CD14-positive monocyte (primary cell): ENCODE measurements at regions not wholly inside any gene's neighbourhood (a gene's known extent, or its start where the extent isn't known, plus 50 kb on each side); places are given as distances from the start of the nearest gene placed in this dataset.

Experiments used
- DNase-seq, 3 donors: peaks; one replicate each; pipeline ENCODE4 v3.0.0-alpha.2; 2011 to 2022
- H2AFZ ChIP-seq: 2 replicates; pipeline ENCODE4 v1.6.0; 2012; ENCODE audit warnings: mild to moderate bottlenecking, low read depth, low read length, inconsistent platforms; ENCODE audit not compliant: insufficient read depth, poor library complexity, severe bottlenecking
- H3K27ac ChIP-seq, 2 donors: 1 replicate in 1 of 2; 2 replicates in 1 of 2; pipeline ENCODE4 v1.5.1; 2012 to 2013; ENCODE audit warnings: low read length in 2 of 2, control low read depth in 1 of 2, inconsistent platforms in 1 of 2, low read depth in 1 of 2, mild to moderate bottlenecking in 1 of 2
- H3K27me3 ChIP-seq, 2 donors: one replicate each; pipeline versions ENCODE4 v1.6.0 to v1.6.1; 2011 to 2013; ENCODE audit warnings: low read length in 2 of 2; ENCODE audit not compliant: control insufficient read depth in 2 of 2, insufficient read depth in 2 of 2
- H3K36me3 ChIP-seq, 2 donors: replicated peaks in 1 of 2; 1 replicate in 1 of 2; 2 replicates in 1 of 2; pipeline versions ENCODE4 v1.5.1 to v1.6.1; 2012 to 2013; ENCODE audit warnings: low read length in 2 of 2, control low read depth in 1 of 2, inconsistent platforms in 1 of 2, mild to moderate bottlenecking in 1 of 2; ENCODE audit not compliant: insufficient read depth in 2 of 2, control insufficient read depth in 1 of 2
- H3K4me1 ChIP-seq, 2 donors: 1 replicate in 1 of 2; 2 replicates in 1 of 2; pipeline versions ENCODE4 v1.5.1 to v1.6.1; 2012 to 2013; ENCODE audit warnings: low read length in 2 of 2, control low read depth in 1 of 2, inconsistent platforms in 1 of 2, mild to moderate bottlenecking in 1 of 2, moderate library complexity in 1 of 2; ENCODE audit not compliant: insufficient read depth in 2 of 2, control insufficient read depth in 1 of 2
- H3K4me2 ChIP-seq: replicated peaks from 2 replicates; pipeline ENCODE3; 2012; ENCODE audit warnings: low read length, moderate library complexity, mild to moderate bottlenecking; ENCODE audit not compliant: poor library complexity, severe bottlenecking; ENCODE audit errors: extremely low read depth
- H3K4me3 ChIP-seq, 3 experiments: fragments of 200-600 bp in 1 of 3; sonication (generic) in 1 of 3; replicated peaks in 1 of 3; 1 replicate in 2 of 3; 2 replicates in 1 of 3; pipeline ENCODE4 v1.5.1; 2011 to 2013; ENCODE audit warnings: low read length in 3 of 3, mild to moderate bottlenecking in 3 of 3, control low read depth in 2 of 3, low read depth in 2 of 3, inconsistent platforms in 1 of 3, moderate library complexity in 1 of 3
- H3K79me2 ChIP-seq: 2 replicates; pipeline ENCODE4 v1.6.0; 2012; ENCODE audit warnings: mild to moderate bottlenecking, control low read depth, inconsistent platforms, low read length, moderate library complexity; ENCODE audit not compliant: insufficient read depth
- H3K9ac ChIP-seq: 2 replicates; pipeline ENCODE4 v1.6.0; 2017; ENCODE audit warnings: low read length, mild to moderate bottlenecking; ENCODE audit not compliant: insufficient read depth, poor library complexity, severe bottlenecking
- H3K9me3 ChIP-seq, 2 donors: replicated peaks in 1 of 2; 1 replicate in 1 of 2; 2 replicates in 1 of 2; pipeline versions ENCODE4 v1.5.1 to v1.6.1; 2012 to 2013; ENCODE audit warnings: low read length in 2 of 2, control low read depth in 1 of 2; ENCODE audit not compliant: control insufficient read depth in 1 of 2, insufficient read depth in 1 of 2
- H4K20me1 ChIP-seq: 2 replicates; pipeline ENCODE4 v1.6.0; 2012; ENCODE audit warnings: mild to moderate bottlenecking, low read length, control low read depth, moderate library complexity; ENCODE audit not compliant: insufficient read depth
- H3K27ac Mint-ChIP-seq, 7 donors: one replicate each; pipeline ENCODE4 v1.8.0; 2020; ENCODE audit warnings: mild to moderate bottlenecking in 7 of 7, mixed read lengths in 7 of 7, moderate library complexity in 6 of 7, inconsistent platforms in 2 of 7
- H3K27me3 Mint-ChIP-seq, 3 donors: one replicate each; pipeline ENCODE4 v1.8.0; 2021 to 2022; ENCODE audit warnings: low read depth in 3 of 3, mild to moderate bottlenecking in 3 of 3, mixed read lengths in 3 of 3, moderate library complexity in 3 of 3, inconsistent platforms in 1 of 3
- H3K36me3 Mint-ChIP-seq, 2 donors: one replicate each; pipeline ENCODE4 v1.8.0; 2020; ENCODE audit warnings: mixed read lengths in 2 of 2, inconsistent platforms in 1 of 2, mild to moderate bottlenecking in 1 of 2
- H3K4me1 Mint-ChIP-seq: one replicate; pipeline ENCODE4 v1.8.0; 2020; ENCODE audit warnings: mild to moderate bottlenecking, mixed read lengths
- H3K4me3 Mint-ChIP-seq, 2 donors: one replicate each; pipeline ENCODE4 v1.8.0; 2020; ENCODE audit warnings: mild to moderate bottlenecking in 2 of 2, mixed read lengths in 2 of 2, moderate library complexity in 1 of 2
- H3K9me3 Mint-ChIP-seq, 7 donors: one replicate each; pipeline ENCODE4 v1.8.0; 2020 to 2022; ENCODE audit warnings: mixed read lengths in 7 of 7, mild to moderate bottlenecking in 6 of 7, moderate library complexity in 6 of 7, inconsistent platforms in 2 of 7
- CTCF ChIP-seq: fragments of 200-600 bp; IDR thresholded peaks from one replicate; pipeline ENCODE4 v1.8.0; 2022; ENCODE audit warnings: antibody characterized with exemption, mild to moderate bottlenecking
- WGBS: methylation state at CpG from one replicate; pipeline ENCODE4 v1.1.5; 2013; ENCODE audit warnings: missing lambda C conversion rate; ENCODE audit not compliant: insufficient coverage; 5-methylcytosine and 5-hydroxymethylcytosine counted together
- intact Hi-C, 2 donors: fragments of 100-400 bp; cut with micrococcal nuclease; formaldehyde crosslinking; loops; one replicate each; pipeline versions ENCODE4 v1.15.0 to v1.15.1; 2023

GRCh38 chr2:200079356-200079755, 124.0 kb downstream of the MAIP1 start:
- no peak for DNase-seq
- no peaks in the 10 kb centered on the region for H3K36me3 ChIP-seq
- H3K27me3 ChIP-seq, result no peaks in the 10 kb centered on the region
- H3K4me3 ChIP-seq, result no peak overlapping the region
- H3K9ac ChIP-seq, result no peak overlapping the region
- H3K27ac ChIP-seq, result no peak overlapping the region
- H3K36me3 Mint-ChIP-seq, result no peaks in the 10 kb centered on the region
- H3K4me1 ChIP-seq, result no peaks in the 10 kb centered on the region
- H3K27ac Mint-ChIP-seq, result no peak overlapping the region
- no peaks in the 10 kb centered on the region for H3K9me3 ChIP-seq
- H4K20me1 ChIP-seq, result no peaks in the 10 kb centered on the region
- no peak overlapping the region for H3K4me3 Mint-ChIP-seq
- H3K27me3 Mint-ChIP-seq, result no peaks in the 10 kb centered on the region
- WGBS, result no CpG with 5 or more reads among the region's 2 CpGs
- no peak for TF ChIP-seq CTCF
- no peaks in the 10 kb centered on the region for H3K4me1 Mint-ChIP-seq
- no peak overlapping the region for H3K4me2 ChIP-seq
- H2AFZ ChIP-seq, result no peak overlapping the region
- intact Hi-C loops, result no loop called here
- peaks cover 0 to 6% (median 0%) of the 10 kb centered on the region in 7 donors for H3K9me3 Mint-ChIP-seq
- no peaks in the 10 kb centered on the region for H3K79me2 ChIP-seq

- H3K9ac ChIP-seq, result no peak overlapping the region
- Mint-ChIP-seq H3K27me3 (peaks cover 0 to 5% (median 0%) of the 10 kb centered on the region in 3 donors), H3K4me3 (no peak overlapping the region), H3K9me3 (peaks cover 0 to 6% (median 0%) of the 10 kb centered on the region in 7 donors), H3K36me3 (no peaks in the 10 kb centered on the region), H3K4me1 (no peaks in the 10 kb centered on the region), H3K27ac (no peak overlapping the region)
- peaks cover 0 to 2% of the 10 kb centered on the region in 2 donors for H3K9me3 ChIP-seq
- 96% methylated on average over 6 of the region's 8 CpGs for WGBS
- intact Hi-C loops, result no loop called here
- H4K20me1 ChIP-seq, result no peaks in the 10 kb centered on the region
- H3K4me2 ChIP-seq, result no peak overlapping the region
- no peaks in the 10 kb centered on the region for H3K27me3 ChIP-seq
- no peak overlapping the region for H2AFZ ChIP-seq
- H3K36me3 ChIP-seq, result no peaks in the 10 kb centered on the region
- H3K4me1 ChIP-seq, result no peaks in the 10 kb centered on the region
- no peak for TF ChIP-seq CTCF
- H3K27ac ChIP-seq, result no peak overlapping the region
- no peak for DNase-seq
- no peak overlapping the region for H3K4me3 ChIP-seq
- no peaks in the 10 kb centered on the region for H3K79me2 ChIP-seq
Observed at GRCh38 chr2:200081236-200081635, 125.9 kb downstream of the MAIP1 start.
